Caco-2 (cell line): ENCODE measurements at regions not wholly inside any gene's neighbourhood (a gene's known extent, or its start where the extent isn't known, plus 50 kb on each side); places are given as distances from the start of the nearest gene placed in this dataset.

Experiments
- BruUV-seq: library from RNA; stranded (reverse); fragments of 400-500 nt; replicated peaks from 2 replicates; lab custom pipeline; 2021; lab: Mats Ljungman, UMichigan
- CTCF ChIA-PET: fragments of 300-600 bp; sonication (Branson Sonifier 250); formaldehyde crosslinking; loops from one replicate; lab custom pipeline; 2022; ENCODE audit warnings: antibody characterized with exemption; lab: Charles Lee
- POLR2A ChIA-PET: fragments of 300-600 bp; sonication (Branson Sonifier 250); formaldehyde crosslinking; loops from one replicate; lab custom pipeline; 2022; ENCODE audit warnings: antibody characterized with exemption; lab: Charles Lee
- DNase-seq, 2 experiments: peaks; one replicate each; pipeline versions ENCODE4 v3.0.0 to v3.0.0-alpha.2; 2020 to 2022
- H3K27me3 ChIP-seq: replicated peaks from 2 replicates; pipeline ENCODE4 v1.6.0; 2011; ENCODE audit warnings: low read length; ENCODE audit not compliant: control insufficient read depth, insufficient read depth
- H3K36me3 ChIP-seq: 2 replicates; pipeline ENCODE4 v1.5.1; 2011; ENCODE audit warnings: low read length; ENCODE audit not compliant: control insufficient read depth, insufficient read depth
- H3K4me1 ChIP-seq: fragments of 250-450 bp; sonication (Bioruptor Pico); 2 replicates; pipeline ENCODE4 v1.5.1; 2020; ENCODE audit warnings: mild to moderate bottlenecking
- H3K4me3 ChIP-seq: 2 replicates; pipeline ENCODE4 v1.5.1; 2011; ENCODE audit warnings: low read depth, mild to moderate bottlenecking, control low read depth, low read length
- H3K9me3 ChIP-seq: fragments of 250-450 bp; sonication (Bioruptor Pico); 2 replicates; pipeline ENCODE4 v1.5.1; 2020; ENCODE audit warnings: mild to moderate bottlenecking, moderate library complexity
- H3K27ac Mint-ChIP-seq: one replicate; pipeline ENCODE4 v1.8.0; 2022; ENCODE audit warnings: mixed read lengths; ENCODE audit not compliant: unreplicated experiment
- H3K27me3 Mint-ChIP-seq: one replicate; pipeline ENCODE4 v1.8.0; 2022; ENCODE audit warnings: mixed read lengths; ENCODE audit not compliant: insufficient read depth, unreplicated experiment
- H3K36me3 Mint-ChIP-seq: one replicate; pipeline ENCODE4 v1.8.0; 2022; ENCODE audit warnings: mild to moderate bottlenecking, mixed read lengths; ENCODE audit not compliant: insufficient read depth, unreplicated experiment
- H3K4me1 Mint-ChIP-seq: one replicate; pipeline ENCODE4 v1.8.0; 2022; ENCODE audit warnings: low read depth, mixed read lengths; ENCODE audit not compliant: unreplicated experiment
- H3K4me3 Mint-ChIP-seq: one replicate; pipeline ENCODE4 v1.8.0; 2022; ENCODE audit warnings: mild to moderate bottlenecking, moderate library complexity, mixed read lengths; ENCODE audit not compliant: unreplicated experiment
- H3K9me3 Mint-ChIP-seq: one replicate; pipeline ENCODE4 v1.8.0; 2022; ENCODE audit warnings: mixed read lengths; ENCODE audit not compliant: unreplicated experiment
- CTCF ChIP-seq, 2 experiments: fragments of 200-600 bp in 1 of 2; IDR thresholded peaks; 1 replicate in 1 of 2; 2 replicates in 1 of 2; pipeline versions ENCODE4 v1.5.1 to v1.8.0; 2011 to 2022; ENCODE audit warnings: antibody characterized with exemption in 1 of 2, control low read depth in 1 of 2, inconsistent platforms in 1 of 2, low read depth in 1 of 2, low read length in 1 of 2, mild to moderate bottlenecking in 1 of 2, moderate library complexity in 1 of 2; ENCODE audit not compliant: insufficient read depth in 1 of 2, severe bottlenecking in 1 of 2, unreplicated experiment in 1 of 2
- intact Hi-C: fragments of 100-400 bp; cut with micrococcal nuclease; formaldehyde crosslinking; loops from one replicate; pipeline ENCODE4 v1.10.0; 2022; ENCODE audit not compliant: unreplicated experiment

DNA sequence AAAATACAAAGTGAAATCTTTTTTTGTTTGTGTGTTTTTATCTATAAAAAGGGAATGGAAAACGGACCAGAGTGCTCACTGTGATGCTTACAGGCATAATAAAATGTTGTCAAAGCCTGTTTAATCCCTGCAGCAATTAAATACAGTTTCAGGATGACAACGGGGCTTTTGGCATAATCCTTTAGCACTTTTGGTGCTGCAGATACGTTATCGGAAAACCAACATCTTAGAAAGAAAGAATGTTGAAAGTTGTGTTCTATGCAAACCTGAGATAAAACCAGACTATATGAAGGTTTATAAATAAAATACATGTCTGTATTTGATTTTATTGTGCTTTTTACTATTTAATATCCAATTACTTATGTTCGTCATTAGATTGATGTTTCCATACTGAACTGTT, 307.4 kb upstream of the DAB2 start:
- BruUV-seq: no TSS peak
- no peak for DNase-seq
- Mint-ChIP-seq H3K27me3 (peaks cover 12% of the 10 kb centered on the region), H3K4me3 (no peak overlapping the region), H3K27ac (no peak overlapping the region), H3K9me3 (no peaks in the 10 kb centered on the region), H3K4me1 (no peaks in the 10 kb centered on the region), H3K36me3 (no peaks in the 10 kb centered on the region)
- intact Hi-C loops: no loop called here
- no peaks in the 10 kb centered on the region for H3K4me1 ChIP-seq
- no peaks in the 10 kb centered on the region for H3K27me3 ChIP-seq
- no peaks in the 10 kb centered on the region for H3K36me3 ChIP-seq
- H3K9me3 ChIP-seq: no peaks in the 10 kb centered on the region
- no peak for TF ChIP-seq CTCF (IDR thresholded peaks at IDR 0.05; ENCODE audit: insufficient read depth in 1 of 2, low read depth in 1 of 2, low read length in 1 of 2, severe bottlenecking in 1 of 2, unreplicated experiment in 1 of 2)
- no peak overlapping the region for H3K4me3 ChIP-seq
- POLR2A ChIA-PET: no interaction called here
- CTCF ChIA-PET: no interaction called here

DNA sequence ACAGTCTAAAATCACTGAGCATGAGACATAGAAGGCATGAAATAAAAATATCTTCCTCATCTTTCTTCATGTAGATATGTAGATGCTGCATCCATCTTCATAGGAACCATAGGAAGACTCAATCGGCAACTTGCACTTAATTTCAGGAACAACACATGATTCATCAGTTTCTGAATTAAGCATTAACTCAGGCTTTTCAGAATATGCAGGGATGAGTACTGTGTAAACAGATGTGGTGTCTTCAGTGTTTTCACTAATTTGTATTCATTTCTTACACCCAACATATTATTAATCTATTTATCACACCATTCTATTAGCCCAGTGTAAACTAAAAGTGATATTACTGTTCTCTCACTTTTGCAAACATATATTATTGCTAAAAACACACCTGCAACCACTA, 305.9 kb upstream of the DAB2 start:
- H3K4me3 ChIP-seq: no peak overlapping the region
- CTCF ChIA-PET: no interaction called here
- TF ChIP-seq CTCF (IDR thresholded peaks at IDR 0.05; ENCODE audit: insufficient read depth in 1 of 2, low read depth in 1 of 2, low read length in 1 of 2, severe bottlenecking in 1 of 2, unreplicated experiment in 1 of 2): no peak
- no peak for DNase-seq
- Mint-ChIP-seq H3K4me1 (no peaks in the 10 kb centered on the region), H3K36me3 (no peaks in the 10 kb centered on the region), H3K27ac (no peak overlapping the region), H3K27me3 (peaks cover 6% of the 10 kb centered on the region), H3K4me3 (no peak overlapping the region), H3K9me3 (no peaks in the 10 kb centered on the region)
- H3K4me1 ChIP-seq: no peaks in the 10 kb centered on the region
- no TSS peak for BruUV-seq
- intact Hi-C loops: no loop called here
- no peaks in the 10 kb centered on the region for H3K27me3 ChIP-seq
- no peaks in the 10 kb centered on the region for H3K9me3 ChIP-seq
- no peaks in the 10 kb centered on the region for H3K36me3 ChIP-seq
- POLR2A ChIA-PET: no interaction called here

DNA sequence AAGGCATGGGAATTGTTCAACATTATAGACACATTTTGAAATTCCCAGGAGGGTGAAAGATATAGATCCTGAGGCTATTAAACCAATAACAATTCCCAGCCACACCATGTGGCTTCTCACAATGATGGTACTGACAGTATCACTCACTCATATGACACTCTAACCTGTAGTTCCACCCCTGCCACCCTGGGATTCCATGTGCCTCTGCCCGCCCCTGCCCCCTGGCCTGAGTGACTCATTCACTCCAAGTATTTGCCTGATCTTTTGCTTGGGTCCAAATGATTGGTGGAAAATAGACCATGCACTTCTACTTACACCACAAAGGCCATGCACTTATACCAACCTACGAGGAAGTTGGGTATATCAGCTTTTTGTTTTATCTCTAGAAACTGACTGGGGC, 305.2 kb upstream of the DAB2 start:
- H3K4me1 Mint-ChIP-seq: no peaks in the 10 kb centered on the region
- no peaks in the 10 kb centered on the region for H3K36me3 Mint-ChIP-seq
- H3K36me3 ChIP-seq: no peaks in the 10 kb centered on the region
- H3K9me3 ChIP-seq: no peaks in the 10 kb centered on the region
- H3K27ac Mint-ChIP-seq: no peak overlapping the region
- no peaks in the 10 kb centered on the region for H3K9me3 Mint-ChIP-seq
- DNase-seq: no peak
- H3K4me1 ChIP-seq: no peaks in the 10 kb centered on the region
- intact Hi-C loops: no loop called here
- H3K4me3 ChIP-seq: no peak overlapping the region
- H3K27me3 Mint-ChIP-seq: peaks cover 4% of the 10 kb centered on the region
- ChIA-PET CTCF (no interaction called here), POLR2A (no interaction called here)
- H3K27me3 ChIP-seq: no peaks in the 10 kb centered on the region
- BruUV-seq: no TSS peak
- no peak overlapping the region for H3K4me3 Mint-ChIP-seq
- no peak for TF ChIP-seq CTCF (IDR thresholded peaks at IDR 0.05; ENCODE audit: insufficient read depth in 1 of 2, low read depth in 1 of 2, low read length in 1 of 2, severe bottlenecking in 1 of 2, unreplicated experiment in 1 of 2)
